Inflammatory macrophage (primary cell): ENCODE measurements at regions not wholly inside any gene's neighbourhood (a gene's known extent, or its start where the extent isn't known, plus 50 kb on each side); places are given as distances from the start of the nearest gene placed in this dataset.

Experiments
- DNase-seq, 2 donors: peaks; one replicate each; pipeline ENCODE4 v3.0.0-alpha.2; 2020 to 2022

DNA sequence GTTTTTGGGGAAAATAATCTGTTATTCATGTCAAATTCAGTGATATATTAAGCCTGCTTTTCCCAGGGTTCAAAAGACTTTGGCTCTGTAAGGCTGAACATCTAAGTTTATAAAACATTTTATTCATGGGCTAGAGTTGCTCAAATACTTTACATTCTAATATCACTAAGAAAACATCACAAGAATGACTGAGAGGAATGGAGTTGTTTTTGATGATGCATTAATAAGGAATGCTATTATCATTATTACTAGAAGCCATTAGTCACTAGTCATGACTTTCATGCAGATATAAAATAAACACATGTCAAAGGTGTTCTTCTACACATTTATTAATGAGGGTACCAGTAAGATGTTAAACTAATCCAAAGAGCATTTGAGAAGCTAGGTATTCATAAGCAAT, 185.5 kb upstream of the KCNN2 start:
- no peak for DNase-seq

- DNase-seq = no peak
Measured at GRCh38 chr5:114179134-114179533, 182.7 kb upstream of the KCNN2 start.

DNA sequence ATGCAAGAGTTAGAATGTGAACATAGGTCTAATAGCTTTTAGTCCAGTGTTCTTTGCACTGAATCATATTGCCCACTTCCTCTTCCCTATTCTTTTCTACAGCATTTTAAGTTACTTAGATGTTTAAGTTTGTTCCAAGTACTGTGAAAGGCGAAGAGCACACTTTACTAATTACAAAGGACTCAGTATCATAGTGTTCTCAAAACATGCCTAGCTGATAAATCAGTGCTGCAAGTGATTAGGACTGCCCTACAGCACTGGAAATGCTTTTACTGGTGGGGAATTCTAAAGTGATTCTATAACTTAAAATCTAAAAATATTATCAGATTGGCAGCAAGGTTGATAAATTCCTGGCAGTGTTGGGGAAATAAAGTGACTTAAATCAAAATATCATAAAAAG, 177.9 kb upstream of the KCNN2 start:
- DNase-seq = no peak

DNA sequence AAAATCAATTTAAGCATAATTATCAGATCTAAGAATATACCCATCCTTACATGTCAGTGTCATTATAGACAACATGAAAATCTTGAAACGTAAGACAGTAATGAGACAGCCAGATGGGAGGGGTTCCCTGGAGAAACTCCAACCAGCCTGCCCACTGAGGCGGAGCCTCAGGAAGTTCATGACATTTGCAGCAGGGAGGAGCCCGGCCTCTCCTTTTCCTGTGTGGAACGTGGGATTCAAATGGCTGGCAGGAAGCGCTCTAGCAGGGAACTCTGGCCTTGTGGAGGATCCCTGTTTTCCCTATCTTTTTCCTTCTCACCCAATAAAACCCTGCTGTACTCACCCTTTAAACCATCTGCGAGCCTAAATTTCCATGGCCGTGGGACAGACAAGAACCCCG, 176.6 kb upstream of the KCNN2 start:
- DNase-seq = no peak

DNA sequence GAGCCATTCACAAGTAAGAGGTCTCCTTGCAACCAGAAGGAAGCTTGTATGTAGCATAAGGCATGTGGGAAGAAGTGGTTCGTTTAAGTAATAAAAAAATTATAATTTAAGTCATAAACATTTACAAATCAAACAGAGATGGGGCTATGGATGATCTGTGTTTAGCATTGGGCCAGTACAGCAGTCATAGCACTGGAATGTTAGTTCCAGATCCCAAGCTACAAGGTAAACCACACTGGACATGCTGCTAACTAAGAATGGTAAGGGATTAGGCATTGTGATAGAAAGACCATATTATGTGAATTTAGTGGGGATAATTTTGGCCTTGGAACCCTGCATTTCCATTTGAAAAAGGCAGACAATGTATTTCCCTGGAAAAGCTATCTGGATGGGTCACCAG, 170.4 kb upstream of the KCNN2 start:
- no peak for DNase-seq

DNA sequence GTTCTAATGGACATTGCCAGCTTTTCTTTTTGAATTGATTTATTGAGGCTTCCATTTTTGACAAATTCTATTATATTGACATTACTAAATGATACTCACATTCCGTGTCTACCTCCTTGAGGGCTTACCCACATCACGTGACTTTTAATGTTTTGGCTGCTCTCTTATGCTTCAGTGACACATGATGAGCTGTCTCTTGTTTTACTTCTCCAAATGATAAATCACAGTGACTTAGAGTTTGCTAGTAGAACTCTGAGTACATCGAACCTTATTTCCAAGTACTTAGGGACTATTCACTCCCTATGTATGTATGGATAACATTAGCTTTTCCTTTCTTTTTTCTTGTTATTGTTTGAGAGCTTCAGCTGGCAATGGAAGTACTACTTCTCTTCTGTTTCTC, 169.8 kb upstream of the KCNN2 start:
- no peak for DNase-seq

DNA sequence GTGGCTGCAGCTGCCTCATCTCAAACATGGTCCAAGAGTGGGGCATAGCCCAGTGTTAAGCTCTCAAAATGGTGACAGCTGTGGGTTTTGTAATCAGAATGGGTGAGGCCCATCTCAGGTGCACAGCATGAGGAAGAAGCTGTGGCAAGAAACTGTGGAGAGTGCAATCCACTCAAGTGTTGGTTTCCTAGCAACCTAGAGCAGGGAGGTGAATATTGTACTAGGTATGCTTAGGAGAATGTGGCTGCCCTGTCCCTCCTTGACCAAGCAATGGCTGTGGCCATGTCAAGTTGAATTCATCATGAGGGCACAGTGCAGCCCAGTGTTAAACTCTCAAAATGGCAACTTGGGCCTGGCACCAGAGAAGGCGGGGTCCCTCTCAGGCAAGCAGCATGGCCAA, 160.5 kb upstream of the KCNN2 start:
- no peak for DNase-seq

DNA sequence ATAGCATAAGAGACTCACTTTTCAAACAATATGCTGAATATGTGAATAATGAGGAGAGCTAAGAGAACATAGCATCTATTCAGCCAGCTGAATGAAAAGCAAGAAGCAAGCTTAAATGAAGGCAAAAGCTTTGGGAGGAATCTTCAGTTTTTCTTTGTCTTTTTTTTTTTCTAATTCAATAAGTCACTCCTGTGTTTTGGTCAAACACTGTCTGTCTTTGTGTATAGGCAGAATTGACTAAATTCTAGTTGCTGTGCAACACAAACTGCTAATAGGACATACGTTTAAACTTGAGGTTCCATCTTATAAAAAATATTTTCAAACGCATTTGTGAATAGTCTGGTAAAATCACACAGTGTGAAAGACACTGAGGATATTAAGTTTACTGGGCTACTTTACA, 156.9 kb upstream of the KCNN2 start:
- DNase-seq = no peak

GRCh38 chr5:114206640-114207039, 155.2 kb upstream of the KCNN2 start:
- DNase-seq = no peak

DNA sequence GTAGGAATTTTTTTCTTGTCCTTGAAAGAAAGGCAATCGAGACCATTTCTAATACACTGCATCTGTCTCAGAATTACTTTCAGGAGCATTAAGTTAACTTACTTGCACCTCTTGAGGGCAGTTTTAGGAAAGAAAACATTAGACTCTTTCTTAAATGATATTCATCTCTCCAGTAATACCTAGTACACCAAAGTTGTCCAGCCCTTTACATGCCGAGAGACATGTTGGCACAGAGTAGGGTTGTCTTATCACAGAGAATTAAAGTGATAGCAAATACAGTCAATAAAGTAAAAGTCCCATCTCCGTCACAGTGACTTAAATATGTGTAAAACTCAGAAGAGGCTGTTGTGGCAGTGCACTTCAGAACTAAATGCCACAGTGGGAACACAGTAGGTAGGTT, 154.3 kb upstream of the KCNN2 start:
- DNase-seq = no peak

- DNase-seq = no peak
Measured at GRCh38 chr5:114208120-114208519, 153.8 kb upstream of the KCNN2 start.

GRCh38 chr5:114208588-114208987, 153.3 kb upstream of the KCNN2 start:
- no peak for DNase-seq

DNA sequence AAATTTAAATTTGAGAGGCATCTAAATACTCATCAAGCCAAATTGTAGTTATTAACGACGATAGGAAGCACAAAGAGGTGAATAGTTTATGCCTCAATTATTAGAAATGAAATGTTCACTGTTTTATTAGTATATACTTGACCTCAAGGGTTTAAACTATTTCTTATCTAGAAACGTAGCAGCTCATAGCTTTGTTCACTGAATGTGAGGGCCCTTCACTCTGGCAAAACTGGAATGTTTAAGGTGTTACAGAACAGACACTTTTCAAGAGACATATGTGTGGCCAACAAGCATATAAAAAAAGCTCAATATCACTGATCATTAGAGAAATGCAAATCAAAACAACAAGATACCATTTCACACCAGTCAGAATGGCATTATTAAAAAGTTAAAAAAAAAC, 151.2 kb upstream of the KCNN2 start:
- DNase-seq = no peak

- no peak for DNase-seq
Measured at GRCh38 chr5:114221807-114222206, 140.1 kb upstream of the KCNN2 start.

DNA sequence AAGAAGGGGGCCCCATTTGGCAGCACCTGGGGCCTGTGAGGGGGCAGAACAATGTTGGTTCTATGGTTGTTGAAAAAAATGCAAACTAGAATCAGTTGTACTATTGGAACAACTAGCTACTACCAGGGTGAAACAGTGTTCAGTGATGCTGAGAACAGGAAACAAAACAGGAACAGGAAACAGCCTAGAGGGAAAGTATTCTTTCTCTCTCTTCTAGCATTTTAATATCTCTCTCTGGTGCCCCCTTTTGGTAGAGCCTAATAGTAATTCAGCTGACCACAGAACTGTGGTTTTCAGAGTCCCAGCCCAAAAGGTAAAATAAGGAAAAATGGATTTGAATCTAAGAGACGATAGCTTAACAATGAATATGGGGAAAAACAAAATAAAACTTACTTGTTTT, 138.0 kb upstream of the KCNN2 start:
- DNase-seq = no peak

GRCh38 chr5:114237766-114238165, 124.1 kb upstream of the KCNN2 start:
- DNase-seq = no peak

DNA sequence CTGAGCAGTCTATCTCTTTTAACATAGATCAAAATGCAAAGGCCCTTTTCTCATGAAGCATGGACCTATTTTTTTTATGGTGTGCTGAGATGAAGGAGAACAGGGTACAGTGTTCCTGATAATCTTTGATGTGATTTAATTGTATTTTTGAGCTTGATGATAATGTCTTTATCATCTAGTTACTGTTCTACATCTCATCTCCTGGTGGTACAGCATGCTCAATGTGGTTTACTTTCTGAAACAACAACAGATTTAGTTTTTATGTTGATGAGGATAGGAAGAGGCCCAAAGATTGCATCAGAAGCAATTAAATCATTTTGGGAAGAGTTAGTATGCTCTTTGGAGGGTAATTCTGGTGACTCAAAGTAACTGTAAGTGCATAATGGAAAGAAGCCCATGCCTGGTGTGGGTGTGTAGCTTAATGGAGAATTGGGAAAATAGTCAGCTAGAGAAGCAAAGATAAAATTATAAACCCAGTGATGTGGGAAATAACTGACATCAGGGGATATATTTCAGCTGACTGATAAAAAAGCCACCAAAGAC, 123.0 kb upstream of the KCNN2 start:
- no peak for DNase-seq

DNA sequence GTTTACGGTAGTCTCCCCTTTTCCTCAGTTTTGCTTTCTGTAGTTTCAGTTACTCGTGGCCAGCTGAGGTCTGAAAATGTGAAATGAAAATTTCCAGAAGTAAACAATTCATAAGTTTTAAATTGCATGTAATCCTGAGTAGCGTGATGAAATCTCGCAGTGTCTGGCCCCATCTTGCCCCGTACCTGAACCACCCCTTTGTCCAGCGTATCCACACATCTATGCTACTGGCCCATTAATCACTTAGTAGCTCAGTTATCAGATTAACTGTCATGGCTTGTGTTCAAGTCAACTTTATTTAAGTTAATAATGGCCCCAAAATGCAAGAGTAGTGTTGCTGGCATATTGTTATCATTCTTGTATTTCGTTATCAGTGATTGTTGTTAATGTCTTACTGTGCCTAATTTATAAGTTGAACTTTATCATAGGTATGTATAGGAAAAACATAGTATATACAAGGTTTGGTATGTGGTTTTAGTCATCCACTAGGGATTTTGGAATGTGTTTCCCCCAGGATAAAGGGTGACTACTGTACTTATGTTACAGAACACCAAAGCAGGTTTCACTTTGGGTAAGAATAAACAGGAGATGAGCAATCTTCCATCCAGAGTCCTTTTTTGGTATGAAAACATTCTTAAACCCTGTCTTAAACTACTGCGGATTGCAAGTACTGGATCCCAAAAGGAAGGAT, 118.4 kb upstream of the KCNN2 start:
- no peak for DNase-seq

DNA sequence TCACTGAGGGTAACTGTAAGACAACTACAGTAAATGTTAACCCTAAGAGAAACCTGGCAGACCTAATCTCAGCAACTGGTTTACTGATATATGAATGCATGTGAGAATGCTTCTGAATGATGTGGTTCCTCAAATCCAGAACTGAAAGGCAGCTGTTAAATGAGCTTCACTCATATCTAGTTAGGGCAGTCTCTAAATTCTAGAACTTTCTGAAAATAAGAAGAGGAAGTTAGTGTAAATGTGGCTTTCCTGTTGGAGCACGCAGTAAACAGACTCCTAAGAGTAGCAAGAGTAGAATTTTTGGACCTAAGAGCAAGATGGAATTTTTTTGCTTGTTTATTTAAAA, 117.9 kb upstream of the KCNN2 start:
- no peak for DNase-seq

GRCh38 chr5:114249823-114250222, 112.0 kb upstream of the KCNN2 start:
- DNase-seq = no peak

DNA sequence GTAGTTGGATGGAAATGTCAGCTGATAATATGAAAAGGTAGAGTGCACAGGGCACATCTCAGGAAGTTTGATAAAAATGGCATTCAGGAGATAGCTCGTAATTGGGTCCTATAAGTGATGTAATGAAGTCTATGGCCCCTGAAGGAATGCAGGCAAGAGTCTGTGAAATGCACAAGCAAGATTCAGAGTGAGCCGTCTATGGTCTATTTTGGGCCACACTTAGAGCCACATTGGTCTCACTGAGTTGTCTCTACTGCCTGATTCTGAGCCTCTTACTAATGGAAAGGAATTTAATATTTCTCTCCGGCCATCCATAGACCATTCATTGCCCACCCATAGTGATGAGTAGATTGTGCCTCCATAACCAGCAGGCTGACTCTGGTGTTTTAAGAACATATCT, 111.3 kb upstream of the KCNN2 start:
- DNase-seq = no peak

DNA sequence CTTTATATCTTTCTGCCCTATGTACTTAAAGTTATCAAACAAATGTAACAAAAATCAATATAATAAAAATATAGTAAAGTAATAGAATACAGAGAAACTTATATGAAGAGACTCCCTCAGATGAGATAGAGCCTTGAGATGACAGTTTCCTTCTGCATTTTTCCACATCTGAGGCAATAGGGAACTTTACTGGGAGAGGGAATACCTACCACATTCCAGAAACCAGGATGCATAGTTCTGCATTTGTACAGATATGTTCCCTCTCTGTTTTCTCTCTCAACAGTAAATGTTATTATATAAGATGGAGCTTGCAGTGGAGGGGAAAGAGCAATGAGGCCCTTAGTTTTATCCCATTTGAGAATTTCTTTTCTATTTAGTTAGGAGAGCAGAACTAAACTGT, 109.6 kb upstream of the KCNN2 start:
- no peak for DNase-seq

DNA sequence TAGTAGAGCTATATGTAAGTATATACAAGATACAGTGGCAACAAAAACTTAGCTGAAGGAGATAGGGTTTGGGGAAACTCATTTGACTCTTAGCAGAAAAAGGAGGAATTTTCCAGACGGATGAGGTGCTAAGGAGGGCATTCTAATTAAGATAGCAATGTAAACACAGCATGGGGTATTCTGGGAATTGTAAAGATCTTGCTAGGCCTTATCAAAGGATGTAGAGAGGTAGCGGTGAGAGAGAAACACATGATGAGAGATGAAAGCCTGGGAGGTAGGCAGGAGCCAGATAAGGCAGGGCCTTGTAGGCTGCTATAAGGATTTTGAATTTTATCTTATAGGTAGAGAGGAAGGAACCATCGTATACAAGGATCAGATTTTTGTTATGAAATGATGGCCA, 106.6 kb upstream of the KCNN2 start:
- DNase-seq = no peak

GRCh38 chr5:114261989-114262388, 99.9 kb upstream of the KCNN2 start:
- DNase-seq = no peak

GRCh38 chr5:114265432-114266060, 96.3 kb upstream of the KCNN2 start:
- no peak for DNase-seq
